Suppressor macrophage treated with lipopolysaccharide for 4 hours (primary cell): ENCODE measurements at regions not wholly inside any gene's neighbourhood (a gene's known extent, or its start where the extent isn't known, plus 50 kb on each side); places are given as distances from the start of the nearest gene placed in this dataset.

Experiments used
- DNase-seq: peaks from one replicate; pipeline ENCODE4 v3.0.0-alpha.2; 2020

DNA sequence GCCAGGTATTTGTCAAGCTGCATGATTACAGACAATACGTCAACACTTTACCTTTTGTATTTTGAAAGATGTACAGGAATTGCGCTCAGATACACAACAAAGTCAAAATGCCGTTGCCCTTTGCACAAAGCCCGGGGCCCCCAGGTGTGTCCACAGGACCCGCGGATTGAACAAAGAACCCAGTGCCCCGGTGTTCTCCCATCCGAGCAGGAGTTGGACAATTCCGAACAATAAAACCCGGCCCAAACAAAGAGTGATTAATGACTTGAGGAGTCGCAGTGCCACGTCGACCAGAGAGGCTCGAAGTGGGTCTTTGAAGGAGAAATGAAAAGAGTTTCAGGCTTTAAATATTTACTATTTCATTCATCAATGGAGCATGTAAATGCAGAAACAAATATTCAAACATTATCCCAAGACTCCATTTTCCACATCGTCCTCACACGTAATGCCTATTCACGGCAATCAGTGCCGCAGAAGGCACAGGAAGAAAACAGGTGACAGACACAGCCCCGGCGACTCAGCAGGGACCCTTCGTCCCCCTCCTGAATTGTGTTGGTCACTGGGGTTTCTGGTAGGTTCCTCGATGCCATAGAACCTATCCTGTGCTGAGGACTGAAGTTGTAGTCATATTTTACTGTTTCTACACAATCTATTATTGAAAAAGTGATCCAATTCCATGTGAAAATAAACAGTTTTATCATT, 70.9 kb upstream of the MGMT start:
- DNase-seq = no peak

DNA sequence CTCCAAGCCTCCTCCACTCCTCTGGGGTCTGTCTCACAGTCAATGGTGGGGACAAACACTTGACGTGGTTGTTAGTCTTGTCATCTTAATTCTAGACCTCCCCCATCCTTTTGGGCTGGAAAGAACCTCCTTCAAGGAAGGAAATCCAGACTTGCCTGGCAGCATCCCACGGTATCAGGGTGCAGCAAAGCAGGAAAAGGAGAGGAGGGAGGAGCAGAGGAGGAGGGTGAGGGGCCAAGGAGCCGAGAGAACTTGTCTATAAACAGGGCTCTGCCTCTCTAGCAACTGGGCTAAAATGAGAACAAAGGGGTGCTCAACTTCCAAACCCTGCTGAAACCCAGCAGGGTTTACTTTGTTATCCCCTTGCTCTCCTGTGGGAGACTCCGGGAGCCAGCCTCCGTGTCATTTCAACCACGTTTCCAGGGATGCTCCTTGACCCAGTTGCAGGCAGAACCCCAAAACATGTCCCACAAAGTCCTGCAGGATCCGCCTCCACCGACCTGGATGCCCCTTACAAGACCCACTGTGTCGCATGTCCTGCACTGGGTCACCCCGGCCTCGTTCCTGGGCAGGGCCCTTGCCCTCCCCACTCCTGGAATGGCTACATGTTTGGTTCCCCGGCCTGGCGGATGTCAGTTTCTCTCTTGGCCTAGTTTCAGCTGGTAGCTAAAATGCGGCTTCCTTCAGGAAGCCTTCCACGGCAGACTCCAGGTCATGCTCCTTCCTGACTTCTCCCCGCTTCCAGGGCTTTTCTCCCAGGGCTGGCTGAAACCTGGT, 69.7 kb upstream of the MGMT start:
- DNase-seq = no peak

DNA sequence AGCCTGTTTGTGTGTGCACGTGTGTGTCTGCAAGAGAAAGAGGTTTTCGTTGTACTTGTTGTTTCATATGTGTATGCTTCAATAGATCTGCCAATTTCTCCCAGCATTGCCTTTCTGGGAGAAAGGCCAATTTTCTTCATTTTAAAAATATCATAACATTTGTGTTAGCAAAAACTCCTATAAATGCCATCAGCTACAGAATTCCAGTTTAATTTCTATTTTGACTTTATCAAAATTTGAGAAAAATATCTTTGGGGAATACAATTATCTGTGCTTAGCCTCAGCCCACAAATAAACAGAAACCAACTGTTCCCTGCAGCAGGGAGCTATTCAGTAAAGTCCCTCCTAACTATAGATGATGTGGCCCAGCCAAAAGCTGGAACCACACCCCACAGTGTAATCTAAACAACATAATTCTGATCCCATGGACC, 68.3 kb upstream of the MGMT start:
- no peak for DNase-seq

DNA sequence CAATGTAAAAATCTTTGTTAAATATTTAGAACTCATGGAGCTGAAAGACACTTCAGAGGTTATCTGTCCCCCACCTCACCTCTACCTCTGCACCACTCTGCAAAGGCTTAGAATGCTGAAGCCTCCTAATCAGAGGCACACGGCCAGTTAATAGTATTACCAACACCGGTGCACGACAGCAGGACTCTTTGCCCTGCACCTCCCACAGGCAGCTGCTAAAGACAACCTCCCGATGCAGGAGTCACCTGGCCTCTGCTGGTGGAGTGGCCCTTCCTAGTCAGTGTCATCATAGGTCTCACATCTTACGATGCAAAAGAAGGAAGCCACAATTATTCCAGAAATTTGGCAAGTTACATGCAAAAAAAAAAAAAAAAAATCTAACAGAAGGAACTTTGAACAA, 66.6 kb upstream of the MGMT start:
- no peak for DNase-seq

DNA sequence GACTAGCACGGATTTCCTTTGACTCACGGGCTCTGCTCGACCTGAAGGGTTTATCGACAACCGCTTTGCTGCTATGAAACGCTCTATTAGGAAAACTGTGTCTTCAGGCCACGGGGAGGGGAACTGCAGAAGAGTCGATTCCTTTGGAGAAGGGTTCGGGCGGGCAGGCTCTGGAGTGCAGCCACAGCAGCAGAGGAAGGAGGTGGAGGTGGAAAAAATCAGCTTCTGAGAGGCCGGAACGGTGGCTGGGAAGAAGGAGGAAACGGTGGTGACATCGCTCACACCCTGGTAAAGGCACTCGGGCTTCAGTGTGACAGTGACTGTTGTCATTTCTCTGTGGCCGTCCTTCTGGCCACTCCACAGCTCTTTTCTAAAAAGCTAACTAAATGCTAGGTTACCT, 64.6 kb upstream of the MGMT start:
- DNase-seq = no peak

DNA sequence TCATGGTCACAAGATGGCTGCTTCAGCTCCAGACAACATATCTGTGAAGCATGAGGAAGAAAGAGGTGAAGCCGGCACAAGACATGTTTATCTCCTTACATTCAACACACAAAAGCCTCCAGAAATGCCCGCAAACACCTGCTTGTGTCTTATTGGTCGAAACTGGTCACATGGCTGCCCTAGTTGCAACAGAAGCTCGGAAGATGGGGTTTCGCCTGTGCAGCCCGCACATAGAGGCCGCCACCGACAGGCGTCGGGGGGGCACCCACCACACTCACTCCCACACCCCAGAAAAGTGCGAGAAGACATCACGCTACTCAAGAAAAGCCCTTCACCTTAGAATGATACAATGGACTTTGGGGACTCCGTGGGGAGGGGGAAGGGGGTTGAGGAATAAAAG, 63.0 kb upstream of the MGMT start:
- no peak for DNase-seq

DNA sequence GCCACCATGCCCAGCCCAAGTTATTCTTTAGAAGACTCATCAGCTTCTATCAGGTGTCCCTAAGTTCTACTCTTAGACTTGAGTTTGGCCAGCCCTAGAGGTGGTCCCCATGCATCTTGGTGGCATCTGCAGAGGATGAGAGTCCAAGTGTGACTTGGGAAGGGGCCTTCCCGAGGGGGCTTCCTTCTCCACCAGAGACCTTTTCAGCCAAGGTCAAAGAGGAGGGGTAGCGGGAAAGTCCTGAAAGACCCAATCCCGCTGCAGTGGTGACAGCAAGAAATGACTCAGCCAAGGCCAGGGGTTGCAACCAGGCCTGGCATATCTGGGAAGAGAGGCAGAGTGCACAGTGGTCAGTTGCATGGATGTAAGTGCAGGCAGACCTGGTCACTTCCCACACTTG, 61.7 kb upstream of the MGMT start:
- DNase-seq = no peak

DNA sequence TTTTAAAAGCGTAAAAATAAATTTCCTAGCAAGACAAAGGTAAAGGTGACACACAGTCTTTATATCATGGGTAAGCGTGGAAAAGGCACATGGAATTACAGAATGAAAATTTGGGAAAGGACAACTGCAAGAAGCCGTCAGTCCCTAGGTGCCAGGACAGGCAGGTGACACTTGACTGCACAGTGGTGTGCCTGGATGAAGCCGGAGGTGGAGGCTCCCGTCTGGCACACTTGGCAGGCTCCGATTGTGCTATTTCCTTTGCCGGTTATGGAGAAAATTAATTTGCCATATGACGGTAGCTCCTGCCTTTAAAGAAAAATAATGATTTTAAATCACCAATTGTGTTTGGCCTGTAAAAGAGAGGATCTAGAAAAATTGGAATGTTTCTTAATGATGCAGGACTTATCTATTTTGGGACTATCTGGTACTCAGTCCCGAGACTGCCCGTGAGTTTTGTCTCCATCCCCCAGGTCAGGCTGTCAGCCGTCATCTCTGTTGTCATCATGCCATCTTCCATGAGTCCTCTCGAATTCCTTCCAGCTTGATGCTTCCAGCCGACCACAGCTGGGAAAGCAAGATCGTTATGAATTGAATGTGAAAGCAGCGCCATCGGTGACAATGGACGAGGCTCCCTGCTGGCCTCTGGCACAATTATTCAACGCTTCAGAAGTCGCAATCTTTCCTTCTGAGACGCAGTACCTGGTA, 56.2 kb upstream of the MGMT start:
- DNase-seq = no peak

DNA sequence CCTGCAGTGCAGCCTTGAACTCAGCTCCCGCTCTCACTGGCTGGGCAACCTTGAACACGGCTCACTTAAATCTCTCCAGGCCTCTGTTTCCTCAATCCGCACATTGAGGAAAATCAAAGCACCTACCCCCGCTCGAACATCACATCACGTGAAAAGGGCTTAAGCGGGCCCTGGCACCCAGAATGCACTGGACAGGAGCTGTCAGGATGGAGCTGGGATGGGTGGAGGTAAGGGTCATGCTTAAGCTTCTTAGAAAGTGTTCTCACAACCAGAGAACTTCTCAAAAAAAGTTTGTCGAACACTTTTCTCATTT, 55.7 kb upstream of the MGMT start:
- DNase-seq = no peak

DNA sequence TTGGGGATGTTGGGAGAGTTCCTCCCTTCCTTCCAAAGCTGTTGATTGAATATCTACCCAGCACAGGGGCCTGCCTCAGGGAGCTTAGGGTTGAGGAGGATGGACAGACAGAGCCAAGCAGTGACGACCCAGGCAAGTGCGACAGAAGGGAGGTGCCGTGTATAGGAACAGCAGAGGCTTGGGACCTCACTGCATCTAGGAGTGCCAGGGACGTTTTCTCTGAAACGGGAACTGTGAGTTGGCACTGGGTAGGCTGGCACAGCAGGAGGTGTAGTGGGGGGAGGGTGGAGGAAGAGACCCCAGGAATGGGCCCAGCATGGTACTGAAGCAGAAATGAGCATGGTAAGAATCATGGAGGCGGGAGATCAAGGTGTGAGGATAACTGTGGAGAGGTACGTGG, 55.3 kb upstream of the MGMT start:
- no peak for DNase-seq

DNA sequence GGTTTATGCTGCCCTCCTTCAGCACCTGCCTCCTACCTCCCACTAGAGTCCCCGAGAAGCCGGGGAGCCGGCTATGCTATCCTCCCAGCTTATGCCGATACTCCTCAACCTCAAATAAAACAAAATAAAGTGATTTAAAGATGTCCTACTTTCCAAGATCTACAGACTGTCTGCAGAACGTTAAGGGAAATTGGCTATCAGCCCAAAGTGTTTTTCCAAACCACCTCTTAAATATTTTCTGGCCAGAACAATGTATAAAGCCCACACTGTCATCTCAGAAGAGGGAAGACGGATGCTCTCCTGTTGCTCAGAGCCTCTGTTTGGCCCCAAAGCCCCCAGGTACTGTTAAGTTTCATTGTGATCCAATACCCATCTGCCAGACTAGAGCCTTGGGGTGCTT, 54.0 kb upstream of the MGMT start:
- no peak for DNase-seq

DNA sequence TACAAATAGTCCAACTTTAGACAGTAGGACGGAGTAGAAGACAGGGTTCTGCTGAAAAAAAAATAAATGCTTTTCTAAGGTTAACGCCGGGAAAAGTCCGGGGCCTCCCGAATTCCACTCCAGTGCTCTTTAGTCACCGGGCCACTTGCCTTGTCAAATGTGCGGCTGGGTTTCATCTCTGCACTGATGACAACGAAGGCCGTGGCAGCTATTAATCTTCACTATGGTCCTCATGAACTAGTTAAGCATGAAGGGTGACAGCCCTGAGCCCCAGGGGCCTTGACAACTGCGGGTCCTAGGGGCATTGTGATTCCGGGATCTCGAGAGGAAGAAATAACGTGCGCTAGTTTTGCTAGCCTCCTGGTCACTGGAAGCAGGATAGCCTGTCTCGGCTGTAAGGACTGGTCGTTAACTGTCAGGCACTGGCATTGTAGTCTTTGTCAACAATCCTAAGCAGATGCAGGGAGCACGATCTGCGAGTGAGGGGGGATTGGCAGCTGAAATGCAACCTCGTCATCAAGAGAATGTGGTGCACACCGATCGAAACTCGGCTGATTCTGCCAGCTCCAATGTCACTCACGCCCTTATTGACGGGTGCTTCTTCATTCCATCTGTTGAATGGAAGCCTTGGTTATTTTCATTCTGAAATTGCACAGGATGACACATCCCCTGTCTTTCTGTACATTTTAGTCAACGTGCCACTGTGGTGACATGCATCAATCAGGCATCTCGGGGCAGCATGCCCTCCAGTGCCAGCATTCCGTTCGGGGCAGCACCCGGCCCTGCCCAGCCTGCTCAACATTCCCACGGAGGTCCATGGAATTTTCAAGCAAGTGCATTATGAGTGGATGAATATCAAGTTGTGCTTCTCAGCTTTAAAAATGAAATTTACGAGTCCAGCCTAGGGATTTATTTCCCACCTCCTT, 51.6 kb upstream of the MGMT start:
- DNase-seq = no peak

DNA sequence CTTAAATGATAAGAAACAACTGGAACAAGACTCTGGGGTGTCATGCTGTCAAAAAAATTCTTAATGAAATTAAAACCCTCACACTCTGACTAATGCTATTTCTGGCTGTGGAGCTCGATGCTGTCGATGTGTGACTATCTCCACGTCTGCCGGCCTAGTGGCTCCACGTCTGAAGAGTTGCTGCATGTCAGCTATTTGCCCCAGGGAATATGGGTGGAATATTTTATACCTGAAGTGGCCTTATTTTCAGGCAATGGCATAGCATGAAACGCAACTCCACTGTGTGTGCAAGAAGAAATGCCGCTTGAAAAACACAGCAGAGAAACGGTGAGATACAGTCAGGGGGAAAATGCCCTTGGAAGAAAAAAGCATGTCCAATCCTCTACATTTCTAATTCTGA, 50.9 kb upstream of the MGMT start:
- no peak for DNase-seq

DNA sequence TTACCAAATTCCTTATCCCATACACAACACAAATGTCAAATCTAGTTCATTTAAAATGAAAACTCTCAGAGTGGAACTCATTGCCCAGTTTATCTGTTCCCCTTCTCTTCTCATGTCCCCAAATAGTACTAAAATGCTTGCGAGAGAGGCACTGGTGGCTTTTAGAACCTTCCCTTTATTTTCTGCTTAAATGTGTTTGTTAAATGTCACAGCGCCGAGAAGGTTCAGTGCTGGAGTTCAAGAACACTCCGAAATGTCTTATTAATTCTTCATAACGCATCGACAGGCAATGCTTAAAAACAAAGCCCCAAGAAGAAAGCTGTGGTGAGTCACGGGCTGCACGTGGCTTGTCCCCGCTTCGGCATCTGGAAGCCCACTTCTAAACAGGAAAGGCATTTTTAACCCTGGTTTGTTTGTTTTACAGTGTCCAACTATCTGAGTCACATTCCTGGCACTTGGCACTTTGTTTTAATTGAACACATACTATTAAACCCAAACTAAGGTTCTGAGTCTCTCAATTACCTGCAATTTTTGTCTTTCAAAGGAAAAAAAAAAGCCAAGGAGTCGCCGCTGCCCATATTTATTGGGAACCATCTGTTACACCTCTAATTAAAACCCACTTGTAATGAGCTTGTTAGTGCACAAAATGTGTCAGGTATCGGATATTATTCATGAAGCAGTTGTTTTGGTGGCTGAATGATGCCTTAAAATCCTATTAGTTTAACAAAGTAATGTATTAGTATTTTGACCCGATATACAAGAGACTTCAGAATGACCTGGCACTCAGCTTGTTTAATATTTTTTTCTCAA, 49.9 kb upstream of the MGMT start:
- DNase-seq = no peak
